Loucy (cell line): ENCODE measurements at regions not wholly inside any gene's neighbourhood (a gene's known extent, or its start where the extent isn't known, plus 50 kb on each side); places are given as distances from the start of the nearest gene placed in this dataset.
A peak's percentile ranks its signal among the peaks of the same experiment; 100 is the strongest.

ENCODE experiments used
- H2AFZ ChIP-seq: fragments of 200-600 bp; sonication (generic); 2 replicates; pipeline ENCODE4 v1.6.0; 2016; ENCODE audit warnings: antibody characterized with exemption, mild to moderate bottlenecking, low read length, moderate library complexity
- H3F3A ChIP-seq: fragments of 200-600 bp; 2 replicates; pipeline ENCODE4 v1.6.0; 2016; ENCODE audit warnings: antibody characterized with exemption, low read depth, mild to moderate bottlenecking
- H3K27me3 ChIP-seq: fragments of 200-600 bp; sonication (generic); 2 replicates; pipeline ENCODE4 v1.6.1; 2014; ENCODE audit warnings: low read length, mild to moderate bottlenecking; ENCODE audit not compliant: insufficient read depth, poor library complexity, severe bottlenecking
- H3K36me3 ChIP-seq: fragments of 200-600 bp; sonication (generic); 2 replicates; pipeline ENCODE4 v1.6.1; 2016; ENCODE audit warnings: low read length; ENCODE audit not compliant: insufficient read depth
- H3K4me1 ChIP-seq: fragments of 200-600 bp; sonication (generic); 2 replicates; pipeline ENCODE4 v1.5.1; 2014; ENCODE audit warnings: low read length, mild to moderate bottlenecking; ENCODE audit not compliant: insufficient read depth, poor library complexity, severe bottlenecking
- H3K4me2 ChIP-seq: fragments of 200-600 bp; sonication (generic); 2 replicates; pipeline ENCODE4 v1.6.0; 2014; ENCODE audit warnings: antibody characterized with exemption, low read length, low read depth, mild to moderate bottlenecking; ENCODE audit not compliant: poor library complexity, severe bottlenecking
- H3K4me3 ChIP-seq: fragments of 200-600 bp; sonication (generic); 2 replicates; pipeline ENCODE4 v1.5.1; 2014; ENCODE audit warnings: low read length, mild to moderate bottlenecking, mixed read lengths; ENCODE audit not compliant: poor library complexity, severe bottlenecking
- H3K79me2 ChIP-seq: fragments of 200-600 bp; sonication (generic); 2 replicates; pipeline ENCODE4 v1.6.1; 2014; ENCODE audit warnings: low read length; ENCODE audit not compliant: insufficient read depth
- H3K9ac ChIP-seq: fragments of 200-600 bp; sonication (generic); 2 replicates; pipeline ENCODE4 v1.6.0; 2014; ENCODE audit warnings: mild to moderate bottlenecking, low read depth, low read length, moderate library complexity; ENCODE audit not compliant: poor library complexity, severe bottlenecking
- H3K9me2 ChIP-seq: fragments of 200-600 bp; sonication (generic); replicated peaks from 2 replicates; pipeline ENCODE4 v1.6.1; 2016; ENCODE audit warnings: low read depth, low read length, mixed read lengths
- H3K9me3 ChIP-seq: fragments of 200-600 bp; sonication (generic); 2 replicates; pipeline ENCODE4 v1.6.1; 2014; ENCODE audit warnings: mild to moderate bottlenecking, antibody characterized with exemption, low read length, low read depth; ENCODE audit not compliant: insufficient read depth
- H4K20me1 ChIP-seq: fragments of 200-600 bp; sonication (generic); 2 replicates; pipeline ENCODE4 v1.6.0; 2014; ENCODE audit warnings: antibody characterized with exemption, low read length, mild to moderate bottlenecking; ENCODE audit not compliant: insufficient read depth, poor library complexity, severe bottlenecking
- CTCF ChIP-seq: fragments of 200-600 bp; sonication (generic); conservative IDR thresholded peaks from 2 replicates; pipeline ENCODE4 v1.5.1; 2014; ENCODE audit warnings: mild to moderate bottlenecking, antibody characterized with exemption, low read length
- EZH2phosphoT487 ChIP-seq: fragments of 200-600 bp; IDR thresholded peaks from 2 replicates; pipeline ENCODE4 v1.6.1; 2018; ENCODE audit warnings: antibody characterized with exemption, mild to moderate bottlenecking, moderate library complexity, borderline replicate concordance

DNA sequence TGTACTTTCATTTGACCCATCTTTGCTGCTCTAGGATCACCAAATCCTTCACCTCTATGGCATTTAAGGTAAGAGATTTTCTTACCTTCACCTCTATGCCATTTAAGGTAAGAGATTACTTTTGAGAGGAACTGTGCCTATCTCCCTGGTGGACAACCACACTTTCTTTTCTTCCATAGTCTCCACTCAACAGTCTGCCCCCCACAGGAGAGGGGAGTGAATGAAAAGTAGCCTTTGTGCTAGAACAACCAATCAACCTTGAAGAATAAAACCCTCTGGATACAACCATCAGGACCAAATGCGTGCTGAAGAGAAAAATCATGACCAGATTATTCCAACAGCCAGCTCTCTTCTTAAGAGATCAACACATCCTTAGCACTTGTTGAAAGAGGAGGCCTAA is 258.6 kb upstream of the TMPO start:
- TF ChIP-seq CTCF (peak; percentile 37; the same call in 1 of the 2 replicates), EZH2phosphoT487 (no peak)
- no peak overlapping the region for H3K4me3 ChIP-seq
- H3K79me2 ChIP-seq = no peaks in the 10 kb centered on the region
- no peak overlapping the region for H3K9ac ChIP-seq
- H3K36me3 ChIP-seq = no peaks in the 10 kb centered on the region
- no peaks in the 10 kb centered on the region for H3K9me3 ChIP-seq
- no peak overlapping the region for H2AFZ ChIP-seq
- no peaks in the 10 kb centered on the region for H3K9me2 ChIP-seq
- H3K27me3 ChIP-seq = no peaks in the 10 kb centered on the region
- no peaks in the 10 kb centered on the region for H4K20me1 ChIP-seq
- H3F3A ChIP-seq = no peaks in the 10 kb centered on the region
- H3K4me2 ChIP-seq = no peak overlapping the region
- H3K4me1 ChIP-seq = peaks cover under 1% of the 10 kb centered on the region

DNA sequence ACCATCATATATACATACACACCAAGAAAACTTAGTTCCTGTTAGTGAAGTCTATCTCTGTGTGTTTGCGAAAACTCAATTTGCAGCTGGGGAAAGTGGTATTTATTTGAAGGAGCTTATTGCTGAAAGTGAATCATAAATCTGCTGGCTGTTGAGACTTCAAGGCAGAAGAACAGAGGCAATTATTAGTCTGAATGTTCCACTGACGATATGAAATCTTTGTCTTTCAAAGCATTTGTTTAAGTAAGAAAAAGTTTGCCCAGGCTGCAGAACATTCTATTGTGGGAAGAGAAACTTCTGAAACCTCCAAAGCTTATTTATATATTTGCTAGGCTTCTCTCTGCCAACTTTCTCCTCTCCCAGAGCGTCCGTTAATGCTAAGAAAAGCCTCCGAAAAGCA is 255.7 kb upstream of the TMPO start:
- H3F3A ChIP-seq = no peaks in the 10 kb centered on the region
- no peak overlapping the region for H3K9ac ChIP-seq
- no peaks in the 10 kb centered on the region for H3K79me2 ChIP-seq
- no peaks in the 10 kb centered on the region for H3K27me3 ChIP-seq
- TF ChIP-seq EZH2phosphoT487 = no peak
- TF ChIP-seq CTCF = no peak
- peaks cover 11% of the 10 kb centered on the region for H3K4me1 ChIP-seq
- no peaks in the 10 kb centered on the region for H3K9me3 ChIP-seq
- H3K4me2 ChIP-seq = no peak overlapping the region
- H2AFZ ChIP-seq = no peak overlapping the region
- no peak overlapping the region for H3K4me3 ChIP-seq
- no peaks in the 10 kb centered on the region for H4K20me1 ChIP-seq
- H3K9me2 ChIP-seq = no peaks in the 10 kb centered on the region
- H3K36me3 ChIP-seq = no peaks in the 10 kb centered on the region

DNA sequence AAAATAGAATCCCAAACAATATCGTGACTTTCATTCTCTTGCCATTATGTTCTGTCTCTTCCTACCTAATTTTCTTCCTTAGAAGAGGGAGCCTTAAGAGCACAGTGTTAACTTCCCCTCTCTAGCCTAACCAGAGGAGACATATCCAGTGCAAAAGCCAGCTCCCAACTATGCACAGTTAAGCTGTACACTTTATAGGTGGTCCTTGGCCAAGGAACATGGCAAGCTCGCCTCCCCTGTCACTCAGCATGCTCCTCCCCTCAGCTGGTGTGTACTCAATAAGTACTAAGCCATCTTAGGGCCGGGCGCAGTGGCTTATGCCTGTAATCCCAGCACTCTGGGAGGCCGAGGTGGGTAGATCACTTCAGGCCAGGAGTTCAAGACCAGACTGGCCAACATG is 255.1 kb upstream of the TMPO start:
- no peak overlapping the region for H2AFZ ChIP-seq

More for the DNA sequence above, 255.1 kb upstream of the TMPO start:
- Histone ChIP-seq H3K36me3 (no peaks in the 10 kb centered on the region), H3K27me3 (no peaks in the 10 kb centered on the region), H4K20me1 (no peaks in the 10 kb centered on the region), H3K9me2 (no peaks in the 10 kb centered on the region), H3K9ac (no peak overlapping the region), H3K79me2 (no peaks in the 10 kb centered on the region), H3K4me2 (no peak overlapping the region), H3F3A (no peaks in the 10 kb centered on the region), H3K4me3 (no peak overlapping the region), H3K9me3 (no peaks in the 10 kb centered on the region), H3K4me1 (peaks cover 11% of the 10 kb centered on the region)
- TF ChIP-seq EZH2phosphoT487 (no peak), CTCF (no peak)
